Kidney (tissue), 13 donors: ENCODE measurements at regions not wholly inside any gene's neighbourhood (a gene's known extent, or its start where the extent isn't known, plus 50 kb on each side); places are given as distances from the start of the nearest gene placed in this dataset.
"Not testable (repeated sequence)": the region's sequence is repeated elsewhere in the genome, so short reads cannot be mapped to it uniquely, and the experiment has no call there.

ENCODE experiments used
- DNase-seq, 5 donors: peaks; one replicate each; pipeline ENCODE4 v3.0.0-alpha.2; 2013 to 2020
- FAIRE-seq: peaks from 2 replicates; lab custom pipeline; 2012; peaks lifted over from hg19 to GRCh38; lab: Jason Lieb, UNC
- H3K27ac ChIP-seq, 2 donors: one replicate each; pipeline ENCODE4 v1.7.0; 2013; ENCODE audit warnings: low read depth in 2 of 2, low read length in 2 of 2, inconsistent platforms in 1 of 2
- H3K27me3 ChIP-seq: one replicate; pipeline ENCODE4 v1.7.1; 2013; ENCODE audit warnings: low read length, inconsistent platforms; ENCODE audit not compliant: control insufficient read depth, insufficient read depth
- H3K36me3 ChIP-seq, 3 donors: one replicate each; pipeline versions ENCODE4 v1.7.0 to v1.7.1; 2013; ENCODE audit warnings: low read length in 3 of 3, control low read depth in 1 of 3, inconsistent platforms in 1 of 3; ENCODE audit not compliant: insufficient read depth in 3 of 3, control insufficient read depth in 2 of 3
- H3K4me1 ChIP-seq, 3 donors: one replicate each; pipeline versions ENCODE4 v1.7.0 to v1.7.1; 2013; ENCODE audit warnings: low read length in 3 of 3, inconsistent platforms in 1 of 3, low read depth in 1 of 3; ENCODE audit not compliant: control insufficient read depth in 2 of 3, insufficient read depth in 2 of 3
- H3K4me3 ChIP-seq, 3 donors: one replicate each; pipeline versions ENCODE4 v1.7.0 to v1.8.1; 2013; ENCODE audit warnings: low read length in 3 of 3, control low read depth in 1 of 3, inconsistent platforms in 1 of 3
- H3K9ac ChIP-seq, 3 donors: one replicate each; pipeline versions ENCODE4 v1.7.0 to v1.7.1; 2013; ENCODE audit warnings: low read length in 3 of 3, control low read depth in 1 of 3, inconsistent platforms in 1 of 3
- H3K9me3 ChIP-seq, 3 donors: one replicate each; pipeline versions ENCODE4 v1.7.0 to v1.7.1; 2013; ENCODE audit warnings: low read length in 3 of 3, control low read depth in 1 of 3, inconsistent platforms in 1 of 3; ENCODE audit not compliant: control insufficient read depth in 2 of 3, insufficient read depth in 1 of 3
- CTCF ChIP-seq: IDR thresholded peaks from 3 replicates; pipeline ENCODE4 v1.5.1; 2012; ENCODE audit warnings: mild to moderate bottlenecking, moderate library complexity, borderline replicate concordance; ENCODE audit not compliant: insufficient read depth; ENCODE audit errors: extremely low read depth
- intact Hi-C: fragments of 100-400 bp; cut with DNase I; formaldehyde crosslinking; loops from one replicate; pipeline ENCODE4 v1.11.1; 2022
- donor health status: control.
- donor health status: control.
- donor health status: control.
- donor health status: control.
- donor health status: control.
- donor health status: DM: yes; HTN: yes; CAD: no.
- donor health status: Normal renal cell carcinoma (clear cell type).

GRCh38 chr12:131634037-131634436 is 76.9 kb upstream of the SFSWAP start:
- DNase-seq (peak in 1 of 5 donors; percentile 39), FAIRE-seq (no peak)
- no peak for TF ChIP-seq CTCF
- Histone ChIP-seq H3K27me3 (no peaks in the 10 kb centered on the region), H3K27ac (no peak overlapping the region), H3K9me3 (no peaks in the 10 kb centered on the region), H3K9ac (no peak overlapping the region), H3K4me3 (no peak overlapping the region), H3K36me3 (no peaks in the 10 kb centered on the region), H3K4me1 (no peaks in the 10 kb centered on the region)
- intact Hi-C loops: no loop called here

GRCh38 chr12:131635012-131635411 is 75.9 kb upstream of the SFSWAP start:
- H3K4me1 ChIP-seq, H3K27ac ChIP-seq, H3K9me3 ChIP-seq, intact Hi-C loops, H3K9ac ChIP-seq, H3K4me3 ChIP-seq, DNase-seq, H3K27me3 ChIP-seq, H3K36me3 ChIP-seq, FAIRE-seq: not testable (repeated sequence)

GRCh38 chr12:131635491-131636122 is 75.3 kb upstream of the SFSWAP start:
- no peak overlapping the region for H3K4me3 ChIP-seq
- H3K9ac ChIP-seq: no peak overlapping the region
- no peaks in the 10 kb centered on the region for H3K36me3 ChIP-seq
- no peak for DNase-seq
- intact Hi-C loops: no loop called here
- no peak overlapping the region for H3K27ac ChIP-seq
- no peaks in the 10 kb centered on the region for H3K9me3 ChIP-seq
- H3K4me1 ChIP-seq: no peaks in the 10 kb centered on the region
- TF ChIP-seq CTCF: no peak
- no peaks in the 10 kb centered on the region for H3K27me3 ChIP-seq
- no peak for FAIRE-seq

- Histone ChIP-seq H3K4me1 (no peaks in the 10 kb centered on the region), H3K9ac (no peak overlapping the region), H3K27me3 (no peaks in the 10 kb centered on the region), H3K4me3 (no peak overlapping the region), H3K27ac (no peak overlapping the region), H3K9me3 (no peaks in the 10 kb centered on the region), H3K36me3 (no peaks in the 10 kb centered on the region)
- intact Hi-C loops: no loop called here
- TF ChIP-seq CTCF: no peak
- FAIRE-seq: no peak
- DNase-seq: no peak
These were observed 74.6 kb upstream of the SFSWAP start for GRCh38 chr12:131636266-131636665.
